NCI-H2081 (cell line): ENCODE measurements at regions not wholly inside any gene's neighbourhood (a gene's known extent, or its start where the extent isn't known, plus 50 kb on each side); places are given as distances from the start of the nearest gene placed in this dataset.

Source experiments
- DNase-seq, 2 experiments: peaks; one replicate each; lab custom pipeline; 2025; lab: John Stamatoyannopoulos, UW

DNA sequence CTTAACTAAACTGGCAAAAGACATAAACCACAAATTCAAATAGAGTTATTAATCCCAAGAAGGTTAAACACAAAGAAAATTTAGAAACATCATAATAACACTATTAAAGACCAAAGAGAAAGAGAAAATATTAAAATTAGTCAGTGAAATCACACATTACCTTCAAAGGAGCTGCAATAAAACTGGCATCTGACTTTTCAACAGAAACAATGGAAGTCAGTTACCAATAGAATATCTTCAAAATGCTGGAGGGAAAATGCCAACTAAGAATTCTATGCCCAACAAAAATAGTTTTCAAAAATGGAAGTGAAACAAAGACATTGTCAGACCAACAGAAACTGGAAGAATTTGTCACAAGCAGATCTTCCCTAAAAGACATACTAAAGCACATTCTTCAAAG, 68.7 kb upstream of the RNF7 start:
- no peak for DNase-seq

- DNase-seq: no peak
Observed at GRCh38 chr3:141677701-141678100, 60.4 kb upstream of the RNF7 start.

DNA sequence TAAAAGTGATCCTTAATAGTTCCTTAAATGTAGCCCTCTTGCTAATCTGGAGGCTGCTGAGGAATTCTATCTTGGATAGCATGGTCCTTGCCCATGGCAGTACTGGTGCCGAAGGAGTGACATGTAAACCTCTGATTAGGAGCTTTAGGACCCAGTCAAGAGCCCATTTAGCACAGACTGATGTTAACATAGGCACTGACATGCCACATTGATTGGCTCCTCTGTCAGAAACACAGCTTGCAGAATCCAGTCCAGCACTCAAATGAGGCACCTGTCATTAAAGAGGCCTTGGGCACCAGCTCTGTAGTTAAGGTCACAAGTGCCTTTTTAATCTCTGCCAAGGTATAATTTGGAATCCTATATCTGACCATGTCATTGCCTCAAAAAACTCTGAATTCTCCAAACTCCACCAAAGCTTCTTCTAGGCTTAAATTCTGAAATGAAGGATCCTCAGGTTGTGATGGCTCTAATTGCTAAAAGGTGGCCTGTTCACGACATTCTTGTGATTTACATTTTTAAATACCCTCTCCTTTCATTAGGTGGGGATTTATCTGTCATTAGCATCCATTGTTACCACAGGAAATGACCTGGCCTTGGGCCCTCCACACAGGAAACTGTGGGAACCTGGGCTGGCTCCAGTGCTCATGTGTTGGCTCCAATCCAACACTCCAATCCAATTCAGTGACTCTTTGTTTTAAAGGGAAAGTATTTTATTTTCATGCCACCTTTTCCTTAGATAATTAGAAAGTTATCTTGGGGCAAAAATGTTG, 57.3 kb upstream of the RNF7 start:
- peak; percentile 60 to 89 for DNase-seq

DNA sequence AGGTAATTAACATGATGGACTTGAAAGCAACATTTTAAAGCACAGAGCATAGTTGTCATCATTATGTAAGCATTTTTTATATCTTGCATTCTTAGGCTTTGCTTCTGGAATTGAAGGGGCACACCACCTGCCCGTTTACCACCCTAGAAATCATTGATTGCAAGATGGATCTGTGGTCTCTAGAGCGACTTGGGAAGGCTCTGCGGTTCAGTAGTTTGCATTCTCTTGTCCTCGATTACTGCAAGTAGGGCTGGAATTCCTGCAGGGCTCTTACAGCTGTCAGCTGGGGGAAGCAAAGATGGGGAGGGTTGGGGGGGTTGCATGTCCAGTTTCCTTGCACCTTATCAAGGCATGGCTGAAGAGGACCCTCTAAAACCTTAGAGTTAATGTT, 56.7 kb upstream of the RNF7 start:
- no peak for DNase-seq

DNA sequence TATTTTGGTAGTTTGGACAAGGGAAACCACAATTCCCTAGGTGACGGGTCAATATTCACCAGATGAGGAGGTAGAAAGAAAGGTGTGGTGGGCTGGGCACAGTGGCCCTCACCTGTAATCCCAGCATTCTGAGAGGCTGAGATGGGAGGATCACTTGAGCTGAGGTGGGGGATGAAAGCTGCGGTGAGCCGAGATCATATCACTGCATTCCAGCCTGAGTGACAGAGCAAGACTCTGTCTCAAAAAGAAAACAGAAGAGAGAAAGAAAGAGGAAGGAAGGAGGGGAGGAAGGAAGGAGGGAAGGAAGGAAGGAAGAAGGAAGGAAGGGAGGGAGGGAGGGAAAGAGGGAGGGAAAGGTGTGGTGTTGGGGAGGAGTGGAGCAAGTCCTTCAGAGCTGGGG, 56.1 kb upstream of the RNF7 start:
- DNase-seq: no peak

- DNase-seq: no peak
Observed at GRCh38 chr3:141682921-141683320, 55.2 kb upstream of the RNF7 start.

GRCh38 chr3:141684758-141685157, 53.3 kb upstream of the RNF7 start:
- DNase-seq: no peak

DNA sequence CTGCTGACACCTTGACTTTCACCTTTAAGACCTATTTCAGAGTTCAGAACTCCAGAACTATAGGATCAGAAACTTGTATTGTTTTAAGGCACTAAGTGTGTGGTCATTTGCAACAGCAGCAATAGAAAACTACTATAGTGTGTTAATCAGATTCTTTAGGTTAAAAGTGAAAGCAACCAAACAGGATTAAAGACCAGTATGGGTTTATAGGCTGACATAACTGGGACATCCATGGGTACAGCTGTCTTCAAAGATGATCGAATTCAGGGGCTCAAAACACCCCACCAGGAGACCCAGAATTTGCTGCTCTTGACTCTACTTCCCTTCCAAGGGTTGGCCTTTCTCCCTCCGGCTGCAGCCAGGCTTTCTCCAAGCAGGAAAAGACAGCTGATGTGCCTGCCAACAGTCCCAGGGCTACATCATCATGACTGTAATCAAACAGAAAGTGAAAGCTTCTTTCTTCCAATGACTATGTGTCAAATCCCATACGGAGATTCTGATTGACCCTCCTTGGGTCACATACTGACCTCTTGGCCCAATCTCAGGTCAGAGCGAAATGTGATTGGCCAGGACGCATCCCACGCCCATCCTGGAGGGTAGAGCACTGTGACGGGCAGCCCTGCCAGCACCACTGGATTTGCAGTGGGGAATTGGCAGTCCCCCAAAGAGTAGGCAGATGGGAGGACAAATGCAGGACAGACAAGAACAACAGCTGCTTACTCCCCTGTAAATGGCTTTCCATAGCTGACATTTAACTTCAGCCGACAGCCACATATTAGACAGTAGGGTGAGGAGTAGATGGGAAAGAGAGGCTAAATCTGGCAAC, 51.4 kb upstream of the RNF7 start:
- peak in 1 of 2 experiments; percentile 60 for DNase-seq
